GM18867 (cell line): ENCODE measurements at regions not wholly inside any gene's neighbourhood (a gene's known extent, or its start where the extent isn't known, plus 50 kb on each side); places are given as distances from the start of the nearest gene placed in this dataset.
"Not testable (repeated sequence)": the region's sequence is repeated elsewhere in the genome, so short reads cannot be mapped to it uniquely, and the experiment has no call there.

Source experiments
- ATAC-seq: cut with Tn5 transposase; IDR thresholded peaks from one replicate; pipeline ENCODE4 v1.9.1; 2021; ENCODE audit warnings: mild to moderate bottlenecking, moderate library complexity; ENCODE audit not compliant: unreplicated experiment

DNA sequence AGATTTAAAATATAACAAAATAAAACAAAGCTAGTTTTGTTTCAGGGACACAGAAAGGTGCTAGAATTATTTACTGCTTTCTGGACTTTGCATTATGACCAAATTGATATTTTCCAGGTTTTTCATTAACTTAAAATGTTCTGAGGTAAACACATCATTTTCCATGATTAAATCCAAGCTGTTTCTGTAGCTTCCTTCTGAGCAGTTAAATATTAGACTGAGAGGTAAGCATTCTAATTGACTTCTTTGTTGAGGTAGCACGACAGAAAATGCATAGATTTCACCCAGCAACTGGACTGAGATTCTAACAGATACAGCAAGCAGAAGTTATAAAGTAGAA, 98.3 kb downstream of the BMP4 start:
- no peak for ATAC-seq

DNA sequence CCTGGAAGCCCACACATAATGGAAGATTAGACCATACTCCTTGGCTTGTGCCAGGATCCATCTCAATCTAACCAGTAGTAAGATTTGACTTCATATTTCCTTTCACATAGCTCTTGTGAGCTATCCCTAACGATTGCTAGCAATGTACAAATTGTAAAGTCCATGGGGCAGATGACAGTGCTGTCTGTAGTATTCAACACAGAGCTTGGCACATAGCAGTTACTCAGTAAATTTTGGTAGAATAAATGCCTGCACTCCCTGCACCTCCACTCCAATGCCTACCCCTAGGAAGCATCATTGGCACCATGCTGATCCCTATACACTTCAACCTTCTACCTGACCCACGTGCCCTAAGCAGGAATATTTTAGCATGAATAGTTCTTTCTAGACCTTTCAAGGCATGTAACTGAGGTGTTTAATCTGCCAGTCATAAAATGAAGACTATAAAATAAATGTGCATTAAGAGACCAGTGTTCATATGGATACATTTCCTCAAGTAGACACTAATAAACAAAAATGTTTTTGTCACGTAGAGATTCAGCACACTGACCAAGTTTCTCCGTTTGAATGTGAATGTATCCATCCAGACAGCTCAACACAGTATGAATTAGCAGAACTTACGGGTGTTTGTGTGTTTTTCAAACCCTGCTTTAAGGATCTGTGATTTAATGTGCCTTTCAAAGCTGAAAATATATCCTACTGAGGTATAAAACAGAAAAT, 98.8 kb downstream of the BMP4 start:
- no peak for ATAC-seq

DNA sequence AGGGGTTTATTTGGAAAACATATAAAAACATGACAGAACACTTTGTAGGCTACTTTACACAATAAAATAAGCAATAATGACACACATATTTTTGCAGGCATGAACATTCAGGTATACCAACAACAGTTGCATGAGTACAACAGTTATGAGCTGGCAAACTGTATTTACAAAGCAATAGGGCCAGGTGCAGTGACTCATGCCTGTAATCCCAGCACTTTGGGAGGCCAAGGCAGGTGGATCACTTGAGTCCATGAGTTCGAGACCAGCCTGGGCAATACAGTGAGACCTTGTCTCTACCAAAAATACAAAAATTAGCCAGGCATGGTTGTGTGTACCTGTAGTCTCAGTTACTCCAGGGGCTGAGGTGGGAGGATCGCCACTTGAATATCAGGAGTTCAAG, 101.1 kb downstream of the BMP4 start:
- ATAC-seq, result no peak

DNA sequence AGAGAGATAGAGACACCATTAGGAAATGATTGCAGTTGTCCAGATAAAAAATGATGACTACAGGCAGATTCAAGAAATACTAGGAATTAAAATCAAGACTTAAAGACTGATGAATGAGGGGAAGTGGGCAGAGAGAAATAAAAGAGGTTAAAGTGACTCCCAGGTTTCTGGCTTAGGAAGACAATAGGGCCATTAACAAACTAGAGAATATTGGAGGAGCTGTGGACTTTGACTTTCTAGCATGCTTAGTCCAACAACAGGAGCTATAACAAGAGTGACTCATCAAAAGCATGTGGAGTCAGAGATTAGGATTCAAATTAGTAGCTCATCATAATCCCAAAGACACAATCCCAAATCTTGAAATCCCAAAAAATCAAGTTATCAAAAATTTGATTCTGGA, 101.5 kb downstream of the BMP4 start:
- ATAC-seq, result no peak

DNA sequence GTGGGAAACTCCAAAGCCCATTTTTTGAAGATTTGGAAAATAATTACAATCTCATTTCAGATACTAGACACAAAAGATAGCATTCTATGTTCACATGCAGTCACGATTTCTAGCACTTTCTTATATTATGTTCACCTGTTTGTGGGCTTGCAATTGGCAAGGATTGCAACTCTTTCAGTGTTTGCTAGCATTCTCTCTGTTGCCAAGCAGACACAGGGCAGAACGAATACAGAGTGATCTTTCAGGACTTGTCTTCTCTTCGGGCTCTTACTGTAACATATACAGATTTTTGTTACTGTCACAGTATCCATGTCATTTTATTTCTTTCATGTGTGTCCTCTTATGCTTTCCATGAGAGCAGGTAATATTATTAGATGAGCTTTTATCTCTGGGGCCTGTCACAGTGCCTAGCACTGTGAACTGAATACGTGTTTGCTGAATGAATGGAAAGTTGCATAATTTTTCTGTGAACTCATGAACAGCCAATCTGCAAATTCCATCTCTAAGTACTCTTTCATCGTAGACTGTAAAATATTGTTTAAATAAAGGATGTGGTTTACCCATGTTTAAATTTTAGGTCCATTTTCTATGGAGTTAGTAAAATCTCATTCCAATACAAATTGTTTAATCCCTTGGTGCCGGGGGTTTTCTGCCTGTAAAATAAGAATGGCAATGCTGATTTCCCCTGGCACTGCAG, 105.1 kb downstream of the BMP4 start:
- ATAC-seq, result no peak

DNA sequence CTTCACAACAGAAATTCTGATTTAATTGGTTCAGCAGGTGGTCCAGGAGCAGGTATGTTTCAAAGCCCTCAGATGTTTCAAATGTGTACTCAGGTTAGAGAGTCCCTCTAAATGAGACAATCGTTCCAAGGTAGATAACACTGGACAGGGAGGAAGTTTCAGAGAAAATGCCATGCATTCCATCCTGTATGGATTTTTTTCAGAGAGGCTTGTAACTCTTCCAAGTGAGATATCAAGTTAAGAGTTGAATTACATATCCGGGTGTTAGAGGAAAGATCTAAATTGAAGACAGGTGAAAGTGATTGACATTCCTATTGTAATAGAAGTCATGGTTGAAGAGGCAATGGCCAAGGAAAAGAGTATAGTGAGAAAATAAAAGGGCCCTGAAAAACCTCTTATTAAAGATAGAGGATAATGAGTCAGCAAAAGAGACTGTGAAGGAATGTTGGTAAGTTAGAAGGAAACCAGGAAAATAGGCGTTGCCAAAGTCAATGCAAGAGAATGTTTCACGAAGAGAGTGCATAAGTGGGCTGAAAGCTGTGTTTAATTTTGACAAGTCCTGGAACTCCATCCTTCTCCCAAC, 105.8 kb downstream of the BMP4 start:
- ATAC-seq, result no peak

DNA sequence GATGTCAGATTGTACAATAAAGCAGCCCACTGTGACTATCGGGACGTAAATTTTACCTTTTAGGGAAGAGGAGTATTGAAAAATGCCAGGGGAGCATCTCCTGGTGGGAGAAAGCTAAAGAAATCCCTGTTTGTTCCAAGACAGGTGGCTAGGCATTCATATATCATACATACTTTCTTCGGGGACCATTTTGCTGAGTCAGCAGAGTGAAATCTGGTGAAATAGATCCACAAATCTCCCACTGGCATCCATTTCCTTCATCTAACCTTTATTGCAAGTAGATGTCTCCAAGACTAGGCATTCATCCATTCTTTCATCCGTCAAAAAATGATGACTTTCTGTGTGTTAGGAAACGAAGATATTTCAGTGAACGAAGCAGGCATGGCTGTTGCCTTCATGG, 107.1 kb downstream of the BMP4 start:
- no peak for ATAC-seq

DNA sequence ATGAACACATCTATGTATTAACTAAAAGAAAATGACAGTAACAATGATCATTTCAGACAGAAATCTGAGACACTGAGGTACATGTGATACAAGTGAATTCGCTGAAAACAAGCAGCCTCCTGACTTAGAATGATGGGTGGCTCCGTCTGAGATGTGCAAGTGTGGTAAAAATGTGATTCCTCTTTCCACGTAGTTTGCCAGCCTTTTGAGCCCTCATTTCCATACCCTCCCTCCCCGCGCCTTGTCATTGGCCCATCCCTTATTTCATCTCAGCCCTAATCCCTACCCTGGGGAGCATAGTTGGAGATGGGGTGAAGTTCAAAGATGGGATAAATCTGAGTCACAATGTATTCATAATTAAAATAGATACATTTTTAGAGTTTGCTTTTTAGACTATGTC, 107.8 kb downstream of the BMP4 start:
- no peak for ATAC-seq

DNA sequence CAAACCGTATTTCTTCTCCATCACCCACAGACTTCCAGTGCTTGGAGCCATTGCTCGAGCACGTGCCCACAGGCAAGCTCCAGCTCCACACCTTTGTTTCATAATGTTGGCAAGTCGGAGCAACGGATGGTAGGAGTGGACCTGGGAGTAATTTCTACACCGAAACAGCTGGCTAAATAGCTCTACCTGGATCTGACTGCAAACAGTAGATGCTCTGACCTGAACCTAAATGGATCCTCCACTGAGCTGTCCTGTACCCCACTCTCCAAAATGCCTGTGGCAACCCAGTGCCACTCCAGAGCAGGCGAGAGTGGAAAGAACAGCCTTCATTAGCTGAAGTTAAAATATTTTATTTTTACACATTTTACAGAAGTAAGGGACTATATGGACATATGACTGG, 108.7 kb downstream of the BMP4 start:
- ATAC-seq, result no peak

DNA sequence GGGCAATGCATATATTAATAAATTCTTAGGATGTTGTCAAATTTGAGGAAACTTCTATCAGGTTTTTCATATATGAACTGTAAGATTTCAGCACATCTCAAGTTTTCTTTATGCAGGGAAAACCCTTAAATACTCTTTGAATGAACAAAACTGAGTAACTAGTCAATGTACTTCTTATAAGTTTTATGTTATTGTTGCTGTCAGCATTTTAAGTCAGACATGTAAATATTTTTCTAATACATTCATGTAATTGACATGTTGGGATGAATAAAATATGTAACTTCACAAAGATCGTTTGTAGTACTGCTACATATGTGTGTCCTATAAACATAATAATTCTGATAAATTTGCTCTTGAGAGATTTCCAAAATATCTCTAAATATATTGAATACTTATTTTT, 109.6 kb downstream of the BMP4 start:
- ATAC-seq, result no peak

DNA sequence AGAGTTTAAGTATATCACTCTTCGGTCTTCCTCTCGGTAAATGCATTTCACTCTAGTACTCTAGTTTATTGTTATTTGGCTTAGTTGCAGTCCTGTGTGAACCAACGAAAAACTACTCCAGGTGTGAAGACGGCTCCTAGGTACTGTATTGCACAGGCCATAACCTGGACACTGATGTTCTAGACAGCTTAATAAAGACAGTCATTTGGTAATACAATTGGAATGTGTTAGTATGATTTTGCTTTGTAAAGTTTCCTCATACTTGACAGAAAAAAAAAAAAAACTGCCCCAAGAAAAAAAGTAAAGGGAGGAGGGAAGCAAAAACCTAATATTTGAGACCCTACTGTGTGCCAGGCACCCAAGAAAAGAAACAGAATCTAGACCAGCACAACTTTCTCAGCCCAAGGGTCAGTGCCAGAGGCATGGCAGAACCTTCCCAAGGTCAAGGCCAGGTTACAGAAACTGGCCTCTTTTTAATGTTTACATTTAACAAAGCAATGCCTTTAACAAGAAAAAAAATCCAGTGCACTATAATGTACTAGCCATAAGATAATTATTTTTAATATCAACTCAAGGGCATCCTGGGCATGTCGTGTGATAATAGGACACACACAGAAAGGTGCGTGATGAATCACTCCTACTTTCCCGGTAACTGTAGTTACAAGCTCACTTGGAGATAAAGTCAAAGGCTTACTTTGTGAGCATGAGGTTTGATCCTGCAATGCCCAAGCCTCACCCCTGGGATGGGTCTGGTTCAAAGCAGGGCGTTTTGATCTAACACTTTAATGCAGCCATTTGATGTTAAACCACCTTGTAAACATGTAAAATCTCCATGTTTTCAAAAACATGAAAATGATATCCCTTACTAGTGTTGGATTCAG, 110.6 kb downstream of the BMP4 start:
- ATAC-seq, result no peak

DNA sequence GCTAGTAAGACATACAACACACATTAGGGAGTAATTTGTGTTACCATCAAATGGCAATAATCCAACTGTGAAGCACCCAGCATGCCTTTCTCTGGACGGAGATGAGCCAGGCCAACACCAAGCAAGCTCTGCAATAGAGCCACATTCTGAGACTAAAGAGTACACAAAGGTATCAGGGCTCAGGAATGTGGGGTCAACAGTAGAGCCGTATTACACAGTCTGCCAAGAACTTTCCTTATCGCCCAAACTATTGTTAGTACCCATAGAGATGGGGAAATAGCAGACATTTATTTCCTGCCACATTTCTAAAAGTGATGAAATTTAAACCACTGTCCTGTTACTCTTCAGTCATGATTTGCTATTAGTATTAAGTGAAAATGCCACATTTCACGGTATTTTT, 113.7 kb downstream of the BMP4 start:
- no peak for ATAC-seq

DNA sequence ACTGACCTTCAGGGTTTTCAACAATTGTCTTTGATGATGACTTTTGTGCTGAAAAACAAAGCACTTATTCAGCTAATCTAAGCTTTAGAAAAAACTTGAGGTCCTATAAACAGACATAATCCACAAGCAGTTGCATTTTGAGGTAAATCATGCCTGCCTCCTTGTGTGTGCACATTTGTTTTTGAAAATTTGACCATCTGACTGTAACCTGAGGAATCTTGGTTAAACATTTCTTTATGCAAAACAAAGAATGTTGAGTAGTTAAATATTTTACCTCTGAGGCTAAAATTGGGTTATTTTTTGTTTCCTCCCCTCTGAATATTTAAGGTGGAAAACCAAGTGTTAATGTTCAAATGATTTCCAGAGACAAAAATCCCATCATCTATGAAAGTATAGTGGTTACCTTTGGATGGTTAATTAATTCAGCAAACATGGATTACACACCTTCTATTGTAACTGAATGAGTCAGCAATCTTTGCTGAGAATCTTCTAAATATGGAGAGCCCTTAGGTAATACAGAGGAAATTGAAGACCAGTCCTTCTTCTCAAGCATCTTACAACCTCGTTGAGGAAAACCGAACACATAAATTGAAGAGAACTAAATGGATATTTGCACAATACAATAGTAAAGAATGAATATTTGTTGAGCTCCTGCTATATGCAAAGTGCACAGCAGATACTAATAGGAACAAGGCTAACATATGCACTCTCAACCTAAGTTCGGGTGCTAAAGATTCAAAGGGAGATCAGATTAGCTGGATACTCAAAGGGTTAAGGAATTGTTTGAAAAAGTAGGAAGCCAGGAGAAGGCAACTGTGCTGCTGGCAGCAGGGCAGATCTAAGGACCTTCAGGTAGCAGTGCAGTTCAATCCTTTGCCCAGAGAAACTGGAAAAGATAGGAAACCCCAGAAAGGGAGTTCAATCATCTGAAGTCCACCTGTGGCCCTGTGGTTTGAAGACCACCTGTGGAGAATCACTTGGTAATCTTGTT, 115.2 kb downstream of the BMP4 start:
- ATAC-seq, result no peak

DNA sequence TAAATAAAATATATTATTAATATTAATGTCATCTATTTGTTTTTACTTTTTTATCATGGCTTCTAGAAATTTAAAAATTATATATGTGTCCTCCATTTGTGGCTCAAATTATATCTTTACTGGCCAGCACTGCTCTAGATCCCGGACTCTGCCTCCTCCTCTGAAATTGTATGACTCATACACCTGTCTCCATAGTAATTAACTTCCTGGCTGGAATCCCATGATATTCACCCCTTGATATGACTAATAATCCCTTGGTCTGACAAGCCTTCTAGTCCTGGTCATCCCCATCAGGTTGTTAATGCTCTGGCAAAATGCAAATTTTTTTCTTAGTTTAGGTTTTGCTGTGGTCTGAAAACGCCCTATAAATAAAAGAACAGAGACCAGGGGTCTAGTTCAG, 116.2 kb downstream of the BMP4 start:
- no peak for ATAC-seq

DNA sequence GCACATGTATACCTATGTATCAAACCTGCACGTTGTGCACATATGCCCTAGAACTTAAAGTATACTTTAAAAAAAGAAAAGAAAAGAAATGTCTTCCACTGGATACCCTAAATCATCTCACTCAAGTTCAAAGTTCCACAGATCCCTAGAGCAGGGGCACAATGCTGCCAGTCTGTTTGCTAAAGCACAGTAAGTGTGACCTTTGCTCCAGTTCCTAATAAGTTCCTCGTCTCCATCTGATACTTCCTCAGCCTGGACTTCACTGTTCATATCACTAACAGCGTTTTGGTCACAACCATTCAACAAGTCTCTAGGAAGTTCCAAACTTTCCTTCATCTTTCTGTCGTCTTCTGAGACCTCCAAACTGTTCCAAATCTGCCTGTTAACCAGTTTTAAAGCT, 118.3 kb downstream of the BMP4 start:
- ATAC-seq, result no peak

DNA sequence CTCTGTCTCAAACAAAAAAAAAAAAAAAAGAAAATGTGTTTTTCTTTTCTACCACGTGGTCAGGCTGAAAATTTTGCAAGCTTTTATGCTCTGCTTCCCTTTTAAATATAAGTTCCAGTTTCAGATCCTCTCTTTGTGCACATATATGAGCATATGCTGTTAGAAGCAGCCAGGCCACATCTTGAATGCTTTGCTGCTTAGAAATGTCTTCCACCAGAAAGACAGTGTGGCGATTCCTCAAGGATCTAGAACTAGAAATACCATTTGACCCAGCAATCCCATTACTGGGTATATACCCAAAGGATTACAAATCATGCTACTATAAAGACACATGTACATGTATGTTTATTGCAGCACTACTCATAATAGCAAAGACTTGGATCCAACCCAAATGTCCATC, 119.0 kb downstream of the BMP4 start:
- not testable (repeated sequence) for ATAC-seq

DNA sequence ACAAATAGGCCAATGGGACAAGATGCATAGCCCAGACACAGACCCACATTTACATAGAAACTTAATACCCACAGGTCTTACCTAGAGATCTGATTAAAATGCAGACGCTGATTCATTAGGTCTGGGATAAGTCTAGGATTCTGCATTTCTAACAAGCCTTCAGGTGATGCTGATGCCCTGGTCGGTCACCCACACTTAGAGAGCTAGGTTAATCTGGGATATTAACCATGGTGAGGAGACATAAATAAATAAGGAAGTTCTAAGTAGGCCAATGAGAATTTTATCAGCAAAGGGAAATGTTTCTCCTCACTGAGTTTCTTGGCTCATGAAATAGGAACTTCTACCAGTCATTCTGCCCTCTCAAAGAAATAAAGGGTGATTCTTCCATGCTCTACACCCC, 120.1 kb downstream of the BMP4 start:
- no peak for ATAC-seq

DNA sequence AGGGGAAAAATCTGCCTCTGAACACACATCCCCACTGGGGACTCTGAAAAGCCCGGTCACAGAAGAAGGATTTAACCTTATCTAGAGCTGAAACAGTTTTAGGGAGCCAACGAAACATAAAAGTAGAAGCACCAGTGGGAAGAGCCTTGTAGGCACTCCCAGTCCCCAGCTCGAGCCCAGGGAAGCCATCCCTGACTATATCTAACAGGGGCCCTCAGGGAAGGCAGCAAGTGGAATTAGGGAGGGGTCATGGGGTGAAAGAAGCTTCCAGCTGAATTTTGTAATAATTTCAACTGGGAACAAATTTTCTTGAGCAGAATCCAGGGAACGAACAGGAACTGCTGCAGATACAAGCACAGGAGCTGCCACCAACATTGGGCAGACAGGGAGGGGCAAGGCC, 127.8 kb downstream of the BMP4 start:
- no peak for ATAC-seq

DNA sequence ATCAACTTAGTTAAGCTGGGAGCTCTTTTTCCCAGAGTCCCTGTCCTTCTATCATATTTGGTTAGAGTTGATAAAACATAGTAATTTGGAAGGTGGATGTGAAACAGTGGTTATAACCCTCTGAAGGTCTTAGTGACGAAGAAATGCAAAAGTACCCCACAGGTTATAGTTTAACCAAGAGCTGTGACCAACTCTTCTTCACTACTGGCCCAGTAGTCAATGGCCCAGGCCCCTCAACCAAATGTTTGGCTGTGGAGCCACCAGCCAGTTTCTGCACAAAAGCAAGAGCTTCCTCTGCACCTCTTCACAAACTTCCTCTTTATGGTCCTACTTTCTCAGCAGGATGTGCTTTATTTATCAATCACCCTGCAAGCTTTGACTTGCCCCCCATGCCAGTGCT, 132.6 kb downstream of the BMP4 start:
- no peak for ATAC-seq

DNA sequence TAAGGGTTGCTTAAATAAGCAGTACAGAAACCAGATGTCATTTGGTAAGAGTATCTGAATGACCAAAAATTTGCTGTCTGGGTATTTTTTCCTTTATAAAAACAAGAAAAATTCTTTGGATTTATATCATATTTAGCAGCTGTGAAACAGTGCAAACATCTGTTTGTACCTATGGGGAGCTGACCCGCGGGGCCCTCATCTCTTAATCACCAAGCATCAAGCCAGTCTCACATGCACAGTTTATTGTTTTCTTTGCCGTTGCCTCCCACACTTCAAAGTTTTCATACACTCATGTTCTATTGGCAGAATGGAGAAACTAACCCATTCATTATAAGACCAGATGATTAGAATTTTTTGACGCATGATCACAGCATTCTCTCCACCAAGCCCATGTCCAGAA, 142.2 kb downstream of the BMP4 start:
- ATAC-seq, result no peak
